Astrocyte (in vitro differentiated cells and primary cell): ENCODE measurements at regions not wholly inside any gene's neighbourhood (a gene's known extent, or its start where the extent isn't known, plus 50 kb on each side); places are given as distances from the start of the nearest gene placed in this dataset.

Experiments
- DNase-seq: peaks from one replicate; pipeline ENCODE4 v3.0.0-alpha.2; 2010; ENCODE audit warnings: low read depth
- FAIRE-seq: peaks from 2 replicates; lab custom pipeline; 2011; peaks lifted over from hg19 to GRCh38; lab: Jason Lieb, UNC
- H2AFZ ChIP-seq: 2 replicates; pipeline ENCODE4 v1.6.0; 2012; ENCODE audit warnings: low read depth, low read length, inconsistent platforms
- H3K27ac ChIP-seq: 2 replicates; pipeline ENCODE4 v1.5.1; 2011; ENCODE audit warnings: low read depth, low read length, inconsistent platforms
- H3K27me3 ChIP-seq: 2 replicates; pipeline ENCODE4 v1.6.0; 2011; ENCODE audit warnings: low read length, inconsistent platforms; ENCODE audit not compliant: insufficient read depth
- H3K36me3 ChIP-seq: 2 replicates; pipeline ENCODE4 v1.5.1; 2011; ENCODE audit warnings: low read length, inconsistent platforms; ENCODE audit not compliant: insufficient read depth
- H3K4me1 ChIP-seq: 2 replicates; pipeline ENCODE4 v1.5.1; 2011; ENCODE audit warnings: low read length, inconsistent platforms; ENCODE audit not compliant: insufficient read depth
- H3K4me2 ChIP-seq: 2 replicates; pipeline ENCODE4 v1.6.0; 2012; ENCODE audit warnings: low read length, inconsistent platforms
- H3K4me3 ChIP-seq: 2 replicates; pipeline ENCODE4 v1.5.1; 2011; ENCODE audit warnings: low read depth, mild to moderate bottlenecking, low read length, inconsistent platforms; ENCODE audit not compliant: insufficient read depth
- H3K79me2 ChIP-seq: 2 replicates; pipeline ENCODE4 v1.6.0; 2012; ENCODE audit warnings: mild to moderate bottlenecking, low read length, inconsistent platforms; ENCODE audit not compliant: insufficient read depth
- H3K9ac ChIP-seq: 2 replicates; pipeline ENCODE4 v1.6.0; 2012; ENCODE audit warnings: mild to moderate bottlenecking, low read length, inconsistent platforms
- H3K9me3 ChIP-seq: 2 replicates; pipeline ENCODE4 v1.5.1; 2012; ENCODE audit warnings: low read depth, mild to moderate bottlenecking, low read length, inconsistent platforms; ENCODE audit not compliant: insufficient read depth
- H4K20me1 ChIP-seq: 2 replicates; pipeline ENCODE4 v1.6.0; 2012; ENCODE audit warnings: low read length, inconsistent platforms; ENCODE audit not compliant: insufficient read depth
- H3K27ac Mint-ChIP-seq: one replicate; pipeline ENCODE4 v1.8.0; 2021; ENCODE audit warnings: mild to moderate bottlenecking, mixed read lengths; ENCODE audit not compliant: unreplicated experiment
- H3K27me3 Mint-ChIP-seq: one replicate; pipeline ENCODE4 v1.8.0; 2021; ENCODE audit warnings: low read depth, mixed read lengths; ENCODE audit not compliant: unreplicated experiment
- H3K36me3 Mint-ChIP-seq: one replicate; pipeline ENCODE4 v1.8.0; 2021; ENCODE audit warnings: low read depth, mixed read lengths; ENCODE audit not compliant: unreplicated experiment
- H3K4me1 Mint-ChIP-seq: one replicate; pipeline ENCODE4 v1.8.0; 2021; ENCODE audit warnings: low read depth, mixed read lengths; ENCODE audit not compliant: unreplicated experiment
- H3K4me3 Mint-ChIP-seq: one replicate; pipeline ENCODE4 v1.8.0; 2021; ENCODE audit warnings: mild to moderate bottlenecking, moderate library complexity, mixed read lengths; ENCODE audit not compliant: unreplicated experiment
- H3K9me3 Mint-ChIP-seq: one replicate; pipeline ENCODE4 v1.8.0; 2021; ENCODE audit warnings: mild to moderate bottlenecking, mixed read lengths; ENCODE audit not compliant: unreplicated experiment
- CTCF ChIP-seq: IDR thresholded peaks from 2 replicates; pipeline ENCODE4 v1.5.1; 2011; ENCODE audit warnings: low read depth, mild to moderate bottlenecking, inconsistent platforms, low read length, moderate library complexity; ENCODE audit not compliant: insufficient read depth
- EZH2 ChIP-seq: IDR thresholded peaks from 2 replicates; pipeline ENCODE4 v1.6.1; 2012; ENCODE audit warnings: mild to moderate bottlenecking, low read length, inconsistent platforms; ENCODE audit not compliant: insufficient read depth

GRCh38 chr2:11096591-11096990 is 58.7 kb upstream of the SLC66A3 start:
- Histone ChIP-seq H3K79me2 (no peaks in the 10 kb centered on the region), H3K9ac (no peak overlapping the region), H4K20me1 (no peaks in the 10 kb centered on the region), H3K9me3 (no peaks in the 10 kb centered on the region), H2AFZ (no peak overlapping the region), H3K27me3 (peaks cover 2% of the 10 kb centered on the region), H3K27ac (no peak overlapping the region), H3K36me3 (no peaks in the 10 kb centered on the region), H3K4me2 (no peak overlapping the region), H3K4me3 (no peak overlapping the region), H3K4me1 (peaks cover 4% of the 10 kb centered on the region)
- no peak for FAIRE-seq
- H3K9me3 Mint-ChIP-seq: peaks cover 4% of the 10 kb centered on the region
- no peak overlapping the region for H3K4me3 Mint-ChIP-seq
- H3K27me3 Mint-ChIP-seq: peaks cover 20% of the 10 kb centered on the region
- peak overlapping the region; percentile 53 for H3K27ac Mint-ChIP-seq
- H3K36me3 Mint-ChIP-seq: no peaks in the 10 kb centered on the region
- no peak for DNase-seq
- peaks cover 14% of the 10 kb centered on the region for H3K4me1 Mint-ChIP-seq
- no peak for TF ChIP-seq EZH2
- no peak for TF ChIP-seq CTCF

- H3K27ac Mint-ChIP-seq: peak overlapping the region; percentile 34
- Histone ChIP-seq H3K36me3 (no peaks in the 10 kb centered on the region), H3K27ac (no peak overlapping the region), H3K27me3 (peaks cover 4% of the 10 kb centered on the region), H3K9ac (no peak overlapping the region), H3K79me2 (no peaks in the 10 kb centered on the region), H3K4me1 (peaks cover 4% of the 10 kb centered on the region), H3K4me2 (no peak overlapping the region), H4K20me1 (no peaks in the 10 kb centered on the region), H3K9me3 (no peaks in the 10 kb centered on the region), H3K4me3 (no peak overlapping the region), H2AFZ (no peak overlapping the region)
- TF ChIP-seq CTCF: no peak
- no peak for TF ChIP-seq EZH2
- peaks cover 24% of the 10 kb centered on the region for H3K27me3 Mint-ChIP-seq
- peaks cover 4% of the 10 kb centered on the region for H3K9me3 Mint-ChIP-seq
- no peak overlapping the region for H3K4me3 Mint-ChIP-seq
- no peaks in the 10 kb centered on the region for H3K36me3 Mint-ChIP-seq
- peak; percentile 72 for DNase-seq
- FAIRE-seq: peak; percentile 73
- peaks cover 14% of the 10 kb centered on the region for H3K4me1 Mint-ChIP-seq
Observed at GRCh38 chr2:11097038-11097720, 58.1 kb upstream of the SLC66A3 start.

GRCh38 chr2:11097854-11098387 is 57.3 kb upstream of the SLC66A3 start:
- Histone ChIP-seq H3K27ac (no peak overlapping the region), H3K4me2 (no peak overlapping the region), H3K4me1 (peaks cover 4% of the 10 kb centered on the region), H4K20me1 (no peaks in the 10 kb centered on the region), H3K27me3 (peaks cover 4% of the 10 kb centered on the region), H3K79me2 (no peaks in the 10 kb centered on the region), H3K9ac (no peak overlapping the region), H3K36me3 (no peaks in the 10 kb centered on the region), H3K9me3 (no peaks in the 10 kb centered on the region), H2AFZ (no peak overlapping the region), H3K4me3 (no peak overlapping the region)
- no peaks in the 10 kb centered on the region for H3K36me3 Mint-ChIP-seq
- peaks cover 14% of the 10 kb centered on the region for H3K4me1 Mint-ChIP-seq
- H3K9me3 Mint-ChIP-seq: peaks cover 4% of the 10 kb centered on the region
- FAIRE-seq: no peak
- DNase-seq: no peak
- H3K27me3 Mint-ChIP-seq: peaks cover 30% of the 10 kb centered on the region
- TF ChIP-seq EZH2: no peak
- no peak for TF ChIP-seq CTCF
- H3K27ac Mint-ChIP-seq: no peak overlapping the region
- no peak overlapping the region for H3K4me3 Mint-ChIP-seq
